Neuron (in vitro differentiated cells): ENCODE measurements at regions not wholly inside any gene's neighbourhood (a gene's known extent, or its start where the extent isn't known, plus 50 kb on each side); places are given as distances from the start of the nearest gene placed in this dataset.

ENCODE experiments used
- H2AFZ ChIP-seq: one replicate; pipeline ENCODE4 v1.6.1; 2013; ENCODE audit warnings: low read depth, mild to moderate bottlenecking, inconsistent platforms, low read length, moderate library complexity
- H3K27me3 ChIP-seq: one replicate; pipeline ENCODE4 v1.6.1; 2013; ENCODE audit warnings: low read length; ENCODE audit not compliant: insufficient read depth
- H3K36me3 ChIP-seq: one replicate; pipeline ENCODE4 v1.6.1; 2013; ENCODE audit warnings: low read length; ENCODE audit not compliant: insufficient read depth
- H3K4me1 ChIP-seq: one replicate; pipeline ENCODE4 v1.6.1; 2013; ENCODE audit warnings: low read length; ENCODE audit not compliant: insufficient read depth
- H3K4me3 ChIP-seq: 2 replicates; pipeline ENCODE4 v1.5.1; 2013; ENCODE audit warnings: mild to moderate bottlenecking, low read length, moderate library complexity
- H3K9me3 ChIP-seq: one replicate; pipeline ENCODE4 v1.6.1; 2013; ENCODE audit warnings: low read length

- Histone ChIP-seq H2AFZ (no peak overlapping the region), H3K4me1 (no peaks in the 10 kb centered on the region), H3K36me3 (no peaks in the 10 kb centered on the region), H3K9me3 (no peaks in the 10 kb centered on the region), H3K27me3 (no peaks in the 10 kb centered on the region), H3K4me3 (no peak overlapping the region)
These were observed 183.7 kb downstream of the RGS3 start for GRCh38 chr9:113646946-113647914.

GRCh38 chr9:113648048-113648447 is 184.5 kb downstream of the RGS3 start:
- H3K4me1 ChIP-seq: no peaks in the 10 kb centered on the region
- H3K9me3 ChIP-seq: no peaks in the 10 kb centered on the region
- no peak overlapping the region for H2AFZ ChIP-seq
- no peaks in the 10 kb centered on the region for H3K27me3 ChIP-seq
- H3K36me3 ChIP-seq: no peaks in the 10 kb centered on the region
- no peak overlapping the region for H3K4me3 ChIP-seq

DNA sequence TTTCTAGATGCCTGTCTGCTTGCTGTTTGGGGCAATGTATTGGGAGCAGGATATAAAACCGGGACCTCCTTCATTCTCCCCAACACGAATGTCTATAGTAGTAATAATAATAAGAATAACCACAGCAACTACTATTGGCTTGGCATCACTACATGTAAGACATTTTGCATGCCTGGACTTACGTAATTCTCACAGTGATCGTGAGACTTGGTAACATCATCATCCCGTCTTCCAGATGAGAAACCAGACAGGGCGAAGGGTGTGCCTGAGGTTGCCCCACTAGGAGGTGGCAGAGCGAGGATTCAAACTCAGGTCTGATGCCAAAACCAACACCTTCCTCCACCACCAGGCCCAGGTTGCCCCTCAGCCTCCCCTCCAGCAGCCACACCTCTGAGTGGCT is 185.1 kb downstream of the RGS3 start:
- no peak overlapping the region for H3K4me3 ChIP-seq
- H2AFZ ChIP-seq: no peak overlapping the region
- H3K27me3 ChIP-seq: no peaks in the 10 kb centered on the region
- no peaks in the 10 kb centered on the region for H3K36me3 ChIP-seq
- H3K4me1 ChIP-seq: no peaks in the 10 kb centered on the region
- no peaks in the 10 kb centered on the region for H3K9me3 ChIP-seq

DNA sequence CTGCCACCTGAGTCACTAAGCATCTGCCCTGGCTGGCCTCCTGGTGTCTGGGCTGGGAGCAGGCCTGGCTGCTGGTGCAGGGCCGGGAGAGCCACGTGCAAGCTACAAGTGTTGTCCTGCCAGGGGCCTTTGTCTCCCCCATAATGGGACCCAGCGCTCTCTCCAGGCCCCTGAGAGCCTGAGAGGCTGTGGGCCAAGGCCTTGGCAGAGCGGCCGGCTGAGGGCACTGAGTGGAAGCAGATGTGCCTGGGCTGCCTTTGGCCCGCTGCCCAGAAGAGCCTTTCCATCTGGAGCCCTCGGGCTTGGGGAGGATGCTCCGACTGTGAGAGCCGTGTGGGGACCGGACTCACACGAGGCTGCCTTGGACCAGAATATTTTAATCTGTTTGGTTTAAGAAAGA is 185.5 kb downstream of the RGS3 start:
- H3K4me1 ChIP-seq: no peaks in the 10 kb centered on the region
- H2AFZ ChIP-seq: no peak overlapping the region
- H3K27me3 ChIP-seq: no peaks in the 10 kb centered on the region
- no peaks in the 10 kb centered on the region for H3K36me3 ChIP-seq
- no peaks in the 10 kb centered on the region for H3K9me3 ChIP-seq
- no peak overlapping the region for H3K4me3 ChIP-seq

DNA sequence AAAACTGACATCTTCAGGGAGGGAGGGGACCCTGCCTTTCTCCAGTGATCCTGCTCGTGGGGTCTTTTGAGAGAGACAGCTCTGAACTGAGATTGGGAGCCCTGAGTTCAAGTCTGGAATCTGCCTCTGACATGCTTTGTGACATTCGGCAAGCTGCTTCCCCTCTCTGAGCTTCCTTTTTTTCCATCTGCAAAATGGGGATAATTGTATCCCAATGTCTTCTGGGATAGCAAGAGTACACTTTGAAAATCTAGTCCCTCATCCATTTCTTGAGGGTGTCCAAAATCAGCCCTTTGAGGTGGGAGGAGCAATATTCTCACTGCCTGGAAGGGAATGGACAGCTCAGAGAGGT is 186.3 kb downstream of the RGS3 start:
- Histone ChIP-seq H3K4me3 (no peak overlapping the region), H2AFZ (no peak overlapping the region), H3K27me3 (no peaks in the 10 kb centered on the region), H3K9me3 (no peaks in the 10 kb centered on the region), H3K4me1 (no peaks in the 10 kb centered on the region), H3K36me3 (no peaks in the 10 kb centered on the region)

GRCh38 chr9:113650207-113651131 is 186.9 kb downstream of the RGS3 start:
- Histone ChIP-seq H3K9me3 (no peaks in the 10 kb centered on the region), H3K27me3 (no peaks in the 10 kb centered on the region), H2AFZ (no peak overlapping the region), H3K4me1 (no peaks in the 10 kb centered on the region), H3K36me3 (no peaks in the 10 kb centered on the region), H3K4me3 (no peak overlapping the region)

DNA sequence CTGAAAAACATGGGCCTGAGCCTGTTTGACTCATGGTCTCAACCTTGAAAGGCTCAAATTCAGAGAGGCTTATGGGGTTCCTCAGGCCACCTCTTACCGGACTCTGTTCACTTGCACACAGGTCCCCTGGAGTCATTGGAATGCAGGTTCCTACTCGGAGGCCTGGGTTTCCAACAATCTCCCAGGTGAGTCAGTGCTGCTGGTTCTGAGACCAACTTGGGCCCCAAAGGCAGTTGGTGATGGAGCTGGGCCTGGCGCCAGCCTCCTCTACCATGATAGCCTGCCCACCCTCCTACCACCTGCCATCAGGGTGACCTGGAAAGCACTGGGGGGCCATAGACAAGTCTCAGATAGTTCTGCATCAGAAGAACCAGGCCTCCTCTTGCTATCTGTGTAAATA is 188.4 kb downstream of the RGS3 start:
- Histone ChIP-seq H3K36me3 (no peaks in the 10 kb centered on the region), H3K9me3 (no peaks in the 10 kb centered on the region), H2AFZ (no peak overlapping the region), H3K4me3 (no peak overlapping the region), H3K4me1 (no peaks in the 10 kb centered on the region), H3K27me3 (no peaks in the 10 kb centered on the region)

- no peaks in the 10 kb centered on the region for H3K9me3 ChIP-seq
- no peaks in the 10 kb centered on the region for H3K36me3 ChIP-seq
- no peaks in the 10 kb centered on the region for H3K4me1 ChIP-seq
- no peak overlapping the region for H3K4me3 ChIP-seq
- H3K27me3 ChIP-seq: no peaks in the 10 kb centered on the region
- H2AFZ ChIP-seq: no peak overlapping the region
These were observed 189.0 kb downstream of the RGS3 start for GRCh38 chr9:113652355-113653152.

DNA sequence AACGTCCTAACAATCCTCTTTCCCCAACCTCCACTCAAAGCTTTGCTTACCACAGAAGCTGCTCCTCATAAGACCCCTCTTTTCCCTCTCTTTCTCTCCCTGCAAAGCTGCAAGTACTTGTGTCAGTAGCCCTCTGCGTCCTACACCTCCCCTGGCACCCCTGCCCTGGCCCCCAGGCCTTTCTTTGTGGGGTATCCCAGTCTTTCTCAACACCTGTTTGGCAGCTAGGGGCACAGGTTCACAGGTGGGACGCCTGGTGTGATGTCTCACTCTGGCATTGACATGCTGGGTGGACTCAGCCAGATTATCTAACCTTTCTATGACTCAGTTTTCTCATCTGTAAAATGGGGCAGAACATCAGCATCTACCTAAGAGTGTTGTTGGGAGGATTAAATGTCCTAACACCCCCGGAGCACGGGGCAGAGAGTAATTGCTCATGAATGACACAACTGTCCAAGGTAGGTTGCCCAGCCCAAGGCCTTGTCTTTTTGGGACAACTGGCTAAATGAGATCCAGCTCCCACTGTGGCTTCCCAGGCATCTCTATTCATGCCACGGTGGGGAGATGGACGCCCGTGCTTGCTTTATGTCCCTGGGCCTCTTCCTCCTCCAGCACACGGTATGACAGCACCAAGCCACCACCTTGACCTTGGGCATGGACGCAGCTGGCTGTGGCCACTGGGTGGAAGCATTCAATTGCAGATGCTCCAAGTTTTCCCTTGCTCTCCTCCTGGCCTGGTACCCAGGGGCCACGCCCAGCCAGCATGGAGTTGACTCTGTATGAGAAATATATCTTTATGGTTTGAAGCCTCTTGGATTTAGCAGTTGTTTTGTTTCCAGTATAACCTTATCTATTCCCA is 190.4 kb downstream of the RGS3 start:
- Histone ChIP-seq H3K27me3 (no peaks in the 10 kb centered on the region), H3K9me3 (no peaks in the 10 kb centered on the region), H3K4me3 (no peak overlapping the region), H3K36me3 (no peaks in the 10 kb centered on the region), H2AFZ (no peak overlapping the region), H3K4me1 (no peaks in the 10 kb centered on the region)

GRCh38 chr9:113654605-113655428 is 191.3 kb downstream of the RGS3 start:
- Histone ChIP-seq H3K9me3 (no peaks in the 10 kb centered on the region), H2AFZ (no peak overlapping the region), H3K36me3 (no peaks in the 10 kb centered on the region), H3K4me3 (no peak overlapping the region), H3K4me1 (no peaks in the 10 kb centered on the region), H3K27me3 (peaks cover 2% of the 10 kb centered on the region)

DNA sequence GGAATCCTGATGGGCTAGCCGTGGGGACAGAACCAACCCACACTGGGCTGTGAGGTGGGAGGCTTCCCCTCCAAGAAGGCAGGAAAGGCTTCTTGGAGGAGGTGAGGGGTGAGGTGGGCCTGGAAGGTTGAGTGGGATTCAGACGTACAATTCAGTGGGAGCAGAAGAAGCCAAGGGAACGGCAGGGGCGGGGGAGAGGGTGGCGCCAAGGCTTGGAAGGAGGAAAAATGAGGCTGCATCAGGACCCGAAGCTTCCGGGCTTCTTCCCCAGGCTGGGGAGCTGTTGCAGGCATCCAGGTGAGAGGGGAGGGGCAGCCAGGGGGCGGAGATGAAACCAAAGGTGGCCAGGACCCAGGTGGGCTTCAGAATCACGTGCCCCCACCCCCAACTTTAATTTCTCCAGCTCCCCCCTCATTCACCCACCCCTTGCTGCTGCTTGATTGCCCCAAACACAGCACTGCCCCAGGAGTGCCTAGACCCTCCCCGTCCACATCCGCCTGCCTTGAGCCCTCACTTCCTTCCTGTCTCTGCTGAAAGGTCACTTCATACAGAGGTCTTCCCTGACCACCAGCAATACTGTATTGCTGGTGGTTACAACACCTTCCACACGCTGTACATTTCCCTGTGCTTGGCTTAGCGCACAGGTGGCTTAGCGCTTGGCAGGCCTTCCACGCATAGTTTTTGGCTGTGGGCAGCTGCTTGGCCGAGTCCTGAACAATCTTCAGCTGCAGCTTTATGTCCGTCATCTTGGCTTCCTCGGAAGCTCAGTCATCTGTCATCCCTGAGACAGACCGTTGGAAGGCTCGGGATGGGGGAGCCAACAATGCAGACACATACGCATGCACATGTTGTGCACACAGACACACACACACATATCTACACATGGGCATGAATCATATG is 193.5 kb downstream of the RGS3 start:
- H3K4me1 ChIP-seq: no peaks in the 10 kb centered on the region

More for the DNA sequence above, 193.5 kb downstream of the RGS3 start:
- no peak overlapping the region for H2AFZ ChIP-seq
- H3K9me3 ChIP-seq: no peaks in the 10 kb centered on the region
- no peak overlapping the region for H3K4me3 ChIP-seq
- no peaks in the 10 kb centered on the region for H3K36me3 ChIP-seq
- peaks cover 2% of the 10 kb centered on the region for H3K27me3 ChIP-seq
